SK-N-MC (cell line): ENCODE measurements at regions not wholly inside any gene's neighbourhood (a gene's known extent, or its start where the extent isn't known, plus 50 kb on each side); places are given as distances from the start of the nearest gene placed in this dataset.

Source experiments
- EZH2 ChIP-seq: fragments of 200-600 bp; sonication (generic); IDR thresholded peaks from one replicate; pipeline ENCODE4 v1.6.1; 2017; ENCODE audit warnings: antibody characterized with exemption
- FOXP2 ChIP-seq: optimal IDR thresholded peaks from 2 replicates; pipeline ENCODE3; 2011; ENCODE audit warnings: mild to moderate bottlenecking, moderate library complexity; ENCODE audit not compliant: insufficient read depth; ENCODE audit errors: extremely low read length, control extremely low read depth
- POLR2AphosphoS5 ChIP-seq: IDR thresholded peaks from 2 replicates; pipeline ENCODE4 v1.6.1; 2012; ENCODE audit warnings: mild to moderate bottlenecking, low read depth, low read length, borderline replicate concordance

- TF ChIP-seq EZH2: no peak
- no peak for TF ChIP-seq POLR2AphosphoS5
- no peak for TF ChIP-seq FOXP2
Observed at GRCh38 chrX:94961730-94962129, 1287.7 kb downstream of the FAM133A start.
